GM13976 (cell line): ENCODE measurements at regions not wholly inside any gene's neighbourhood (a gene's known extent, or its start where the extent isn't known, plus 50 kb on each side); places are given as distances from the start of the nearest gene placed in this dataset.

Experiments
- DNase-seq: peaks from one replicate; pipeline ENCODE4 v3.0.0; 2012; ENCODE audit warnings: low spot score
- in situ Hi-C: fragments of 300-500 bp; cut with MboI; formaldehyde crosslinking; loops from one replicate; pipeline ENCODE4 v1.12.0; 2022; ENCODE audit warnings: low sequenced_read_pairs, mixed read lengths, inconsistent platforms; ENCODE audit not compliant: unreplicated experiment
- TF ChIP-seq, protein P1 (sequence below): IDR thresholded peaks from 2 replicates; pipeline ENCODE4 v1.5.1; 2012; ENCODE audit warnings: borderline replicate concordance, mild to moderate bottlenecking; ENCODE audit not compliant: insufficient read depth; ENCODE audit errors: extremely low read depth, missing control alignments, control extremely low read depth

- TF ChIP-seq, protein P1, sequence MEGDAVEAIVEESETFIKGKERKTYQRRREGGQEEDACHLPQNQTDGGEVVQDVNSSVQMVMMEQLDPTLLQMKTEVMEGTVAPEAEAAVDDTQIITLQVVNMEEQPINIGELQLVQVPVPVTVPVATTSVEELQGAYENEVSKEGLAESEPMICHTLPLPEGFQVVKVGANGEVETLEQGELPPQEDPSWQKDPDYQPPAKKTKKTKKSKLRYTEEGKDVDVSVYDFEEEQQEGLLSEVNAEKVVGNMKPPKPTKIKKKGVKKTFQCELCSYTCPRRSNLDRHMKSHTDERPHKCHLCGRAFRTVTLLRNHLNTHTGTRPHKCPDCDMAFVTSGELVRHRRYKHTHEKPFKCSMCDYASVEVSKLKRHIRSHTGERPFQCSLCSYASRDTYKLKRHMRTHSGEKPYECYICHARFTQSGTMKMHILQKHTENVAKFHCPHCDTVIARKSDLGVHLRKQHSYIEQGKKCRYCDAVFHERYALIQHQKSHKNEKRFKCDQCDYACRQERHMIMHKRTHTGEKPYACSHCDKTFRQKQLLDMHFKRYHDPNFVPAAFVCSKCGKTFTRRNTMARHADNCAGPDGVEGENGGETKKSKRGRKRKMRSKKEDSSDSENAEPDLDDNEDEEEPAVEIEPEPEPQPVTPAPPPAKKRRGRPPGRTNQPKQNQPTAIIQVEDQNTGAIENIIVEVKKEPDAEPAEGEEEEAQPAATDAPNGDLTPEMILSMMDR, result no peak
- in situ Hi-C loops, result no loop called here
- no peak for DNase-seq
Measured at GRCh38 chr3:74403307-74403706, 211.2 kb downstream of the CNTN3 start.

GRCh38 chr3:74402821-74403220 lies 211.6 kb downstream of the CNTN3 start:
- no peak for DNase-seq
- TF ChIP-seq, protein P1, result no peak
- in situ Hi-C loops, result no loop called here

GRCh38 chr3:74393426-74393825 lies 221.0 kb downstream of the CNTN3 start:
- TF ChIP-seq, protein P1, result no peak
- in situ Hi-C loops, result no loop called here
- no peak for DNase-seq

- no peak for DNase-seq
- TF ChIP-seq, protein P1, result no peak
- in situ Hi-C loops, result no loop called here
Measured at GRCh38 chr3:74390121-74390877, 224.2 kb downstream of the CNTN3 start.

DNA sequence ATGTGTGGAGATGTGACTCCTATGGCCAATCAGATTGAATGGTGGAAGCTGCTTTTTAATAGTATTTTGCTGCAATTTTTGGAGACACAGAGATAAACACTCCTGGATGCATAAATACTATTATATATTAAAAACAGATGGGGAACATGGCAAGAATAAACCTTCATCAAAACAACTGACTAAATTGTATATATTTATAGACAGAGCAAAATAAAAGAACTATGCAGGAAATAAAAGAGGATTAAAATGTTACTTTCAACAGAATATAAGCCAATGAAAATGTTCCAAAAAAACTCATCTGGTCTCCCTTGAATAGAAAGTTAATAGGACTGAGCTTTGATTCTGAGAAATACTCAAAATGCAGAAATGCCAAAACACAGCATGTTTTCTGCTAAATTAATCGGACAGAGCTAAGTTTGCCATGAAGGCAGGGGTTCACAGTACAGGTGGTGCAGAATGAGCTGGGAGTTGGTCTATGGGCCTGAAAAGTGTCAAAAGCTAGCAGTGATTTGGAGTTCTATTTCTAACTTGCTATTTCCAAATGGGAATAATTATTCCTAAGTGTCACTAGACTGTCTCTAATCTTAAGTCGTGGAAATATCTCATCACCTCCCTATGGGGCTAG lies 227.2 kb downstream of the CNTN3 start:
- in situ Hi-C loops, result no loop called here
- DNase-seq, result no peak
- TF ChIP-seq, protein P1, result no peak

DNA sequence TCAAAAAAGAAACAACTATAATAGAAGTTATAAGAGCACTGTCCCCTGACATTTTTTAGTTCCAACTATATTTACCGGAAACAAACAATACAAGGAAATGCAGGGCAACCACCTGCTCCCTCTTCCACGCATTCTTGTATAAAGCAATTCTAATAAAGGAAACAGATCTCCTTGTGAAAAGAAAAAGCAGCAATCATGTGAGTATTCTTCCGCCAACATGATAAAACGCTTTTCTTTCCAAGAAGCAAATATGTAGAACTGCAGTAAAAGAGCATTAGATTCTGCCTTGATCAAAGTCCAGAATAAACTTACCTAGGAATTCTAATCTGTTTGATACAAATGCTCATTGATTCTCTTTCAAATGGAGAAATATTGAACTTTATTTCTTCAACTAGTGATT lies 230.3 kb downstream of the CNTN3 start:
- no peak for DNase-seq

More for the DNA sequence above, 230.3 kb downstream of the CNTN3 start:
- TF ChIP-seq, protein P1, result no peak
- in situ Hi-C loops, result no loop called here
